ENCODE measurements at regions not wholly inside any gene's neighbourhood (a gene's known extent, or its start where the extent isn't known, plus 50 kb on each side); places are given as distances from the start of the nearest gene placed in this dataset.
"Not testable (repeated sequence)": the region's sequence is repeated elsewhere in the genome, so short reads cannot be mapped to it uniquely, and the experiment has no call there.

- Histone ChIP-seq H3K4me1 (ENCODE audit: low read depth) (no peaks in the 10 kb centered on the region), H3K36me3 (ENCODE audit: low read depth) (no peaks in the 10 kb centered on the region), H3K9me3 (peaks cover 26% of the 10 kb centered on the region), H3K4me3 (no peak overlapping the region)
- ATAC-seq (no peak), DNase-seq (no peak)
- TF ChIP-seq, protein P1, sequence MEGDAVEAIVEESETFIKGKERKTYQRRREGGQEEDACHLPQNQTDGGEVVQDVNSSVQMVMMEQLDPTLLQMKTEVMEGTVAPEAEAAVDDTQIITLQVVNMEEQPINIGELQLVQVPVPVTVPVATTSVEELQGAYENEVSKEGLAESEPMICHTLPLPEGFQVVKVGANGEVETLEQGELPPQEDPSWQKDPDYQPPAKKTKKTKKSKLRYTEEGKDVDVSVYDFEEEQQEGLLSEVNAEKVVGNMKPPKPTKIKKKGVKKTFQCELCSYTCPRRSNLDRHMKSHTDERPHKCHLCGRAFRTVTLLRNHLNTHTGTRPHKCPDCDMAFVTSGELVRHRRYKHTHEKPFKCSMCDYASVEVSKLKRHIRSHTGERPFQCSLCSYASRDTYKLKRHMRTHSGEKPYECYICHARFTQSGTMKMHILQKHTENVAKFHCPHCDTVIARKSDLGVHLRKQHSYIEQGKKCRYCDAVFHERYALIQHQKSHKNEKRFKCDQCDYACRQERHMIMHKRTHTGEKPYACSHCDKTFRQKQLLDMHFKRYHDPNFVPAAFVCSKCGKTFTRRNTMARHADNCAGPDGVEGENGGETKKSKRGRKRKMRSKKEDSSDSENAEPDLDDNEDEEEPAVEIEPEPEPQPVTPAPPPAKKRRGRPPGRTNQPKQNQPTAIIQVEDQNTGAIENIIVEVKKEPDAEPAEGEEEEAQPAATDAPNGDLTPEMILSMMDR (IDR thresholded peaks at IDR 0.05), result no peak
- intact Hi-C loops (cut with DNase I, micrococcal nuclease), result no loop called here
These were observed 448.4 kb upstream of the CDH11 start for GRCh38 chr16:65570261-65570660.

- TF ChIP-seq, protein P1 (IDR thresholded peaks at IDR 0.05), result no peak
- Histone ChIP-seq H3K9me3 (peaks cover 35% of the 10 kb centered on the region), H3K4me1 (ENCODE audit: low read depth) (no peaks in the 10 kb centered on the region), H3K36me3 (ENCODE audit: low read depth) (no peaks in the 10 kb centered on the region), H3K4me3 (no peak overlapping the region)
- no peak for DNase-seq
- intact Hi-C loops (cut with DNase I, micrococcal nuclease), result no loop called here
- ATAC-seq, result no peak
These were observed 438.0 kb upstream of the CDH11 start for GRCh38 chr16:65559846-65560245.

DNA sequence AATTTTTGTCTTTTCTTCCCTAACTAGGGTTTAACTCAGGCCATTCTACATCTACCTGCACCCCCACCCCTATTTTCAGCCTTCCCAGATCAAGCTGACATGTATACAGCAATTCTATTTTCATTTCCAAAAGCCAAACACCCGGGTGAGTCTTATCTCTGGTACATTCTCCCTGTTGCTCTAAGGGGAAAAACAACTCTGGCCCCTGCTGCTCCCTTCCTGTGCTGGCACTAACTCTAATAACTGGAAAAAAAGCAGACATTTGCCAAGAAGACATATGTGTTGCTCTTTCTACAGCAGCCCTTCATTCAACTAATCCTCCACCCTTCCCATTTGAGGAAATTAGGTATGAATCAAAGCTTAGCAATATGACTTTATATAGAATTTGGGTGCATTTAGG is 427.8 kb upstream of the CDH11 start:
- DNase-seq; H3K4me3 ChIP-seq; H3K36me3 ChIP-seq (ENCODE audit: low read depth); intact Hi-C loops (cut with DNase I, micrococcal nuclease); H3K4me1 ChIP-seq (ENCODE audit: low read depth); ATAC-seq: not testable (repeated sequence)
- H3K9me3 ChIP-seq, result peaks cover 10% of the 10 kb centered on the region

DNA sequence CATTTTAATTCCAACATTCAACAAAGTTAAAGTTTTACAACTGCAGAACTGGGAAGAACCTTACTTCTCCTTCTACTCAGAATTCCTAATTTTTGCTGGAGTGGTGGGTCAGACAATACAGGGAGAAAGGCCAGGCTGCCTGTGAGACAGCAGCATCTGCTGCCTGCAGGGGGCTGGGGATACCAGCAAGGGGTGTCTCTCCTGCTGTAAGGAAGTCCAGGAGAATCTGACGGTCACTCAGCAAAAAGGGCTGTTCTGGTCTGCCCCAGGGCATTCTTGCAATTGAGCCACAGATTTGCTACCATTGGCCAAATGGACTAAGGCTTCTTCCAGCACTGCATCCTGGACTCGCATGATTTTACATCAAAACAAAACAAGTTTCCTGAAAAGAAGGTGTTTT is 426.6 kb upstream of the CDH11 start:
- H3K4me3 ChIP-seq, result no peak overlapping the region
- intact Hi-C loops (cut with DNase I, micrococcal nuclease), result no loop called here
- H3K36me3 ChIP-seq (ENCODE audit: low read depth), result no peaks in the 10 kb centered on the region
- H3K4me1 ChIP-seq (ENCODE audit: low read depth), result no peaks in the 10 kb centered on the region
- ATAC-seq (no peak), DNase-seq (no peak)
- peaks cover 10% of the 10 kb centered on the region for H3K9me3 ChIP-seq
- TF ChIP-seq, protein P1 (IDR thresholded peaks at IDR 0.05), result no peak

GRCh38 chr16:65547772-65548446 is 426.0 kb upstream of the CDH11 start:
- Histone ChIP-seq H3K4me3 (no peak overlapping the region), H3K9me3 (peaks cover 10% of the 10 kb centered on the region), H3K36me3 (ENCODE audit: low read depth) (no peaks in the 10 kb centered on the region), H3K4me1 (ENCODE audit: low read depth) (no peaks in the 10 kb centered on the region)
- DNase-seq, result no peak
- intact Hi-C loops (cut with DNase I, micrococcal nuclease), result no loop called here
- no peak for ATAC-seq
- TF ChIP-seq, protein P1 (IDR thresholded peaks at IDR 0.05), result no peak

GRCh38 chr16:65546353-65546791 is 424.5 kb upstream of the CDH11 start:
- DNase-seq (no peak), ATAC-seq (no peak)
- Histone ChIP-seq H3K4me3 (no peak overlapping the region), H3K4me1 (ENCODE audit: low read depth) (no peaks in the 10 kb centered on the region), H3K9me3 (peaks cover 10% of the 10 kb centered on the region), H3K36me3 (ENCODE audit: low read depth) (no peaks in the 10 kb centered on the region)
- TF ChIP-seq, protein P1 (IDR thresholded peaks at IDR 0.05), result no peak
- intact Hi-C loops (cut with DNase I, micrococcal nuclease), result no loop called here
